ENCODE measurements at regions not wholly inside any gene's neighbourhood (a gene's known extent, or its start where the extent isn't known, plus 50 kb on each side); places are given as distances from the start of the nearest gene placed in this dataset.

DNA sequence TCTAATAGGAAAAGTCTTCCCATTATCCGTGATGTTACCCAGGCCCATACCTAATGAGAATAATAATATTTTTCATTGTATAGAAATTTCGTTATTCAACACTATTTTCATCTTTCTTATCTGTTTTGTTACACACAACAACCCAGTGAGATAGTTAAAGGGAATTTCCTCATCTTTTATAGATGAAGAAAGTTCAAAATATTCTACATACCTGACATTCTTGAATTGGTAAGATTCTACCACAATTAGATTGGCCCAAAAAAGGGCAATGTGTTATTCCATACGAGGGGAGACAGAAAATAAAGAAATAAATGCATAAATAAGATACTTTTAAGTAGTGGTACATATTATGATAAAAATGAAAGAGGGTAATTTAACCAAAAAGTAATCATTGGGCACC, 405.5 kb upstream of the ADAMTS5 start:
- TF ChIP-seq CTCF (IDR thresholded peaks at IDR 0.05; ENCODE audit: insufficient read depth, low read depth, low read length): no peak
- no peak for TF ChIP-seq EZH2 (IDR thresholded peaks at IDR 0.05; ENCODE audit: insufficient read depth, low read length)
